ENCODE measurements at regions not wholly inside any gene's neighbourhood (a gene's known extent, or its start where the extent isn't known, plus 50 kb on each side); places are given as distances from the start of the nearest gene placed in this dataset.

DNA sequence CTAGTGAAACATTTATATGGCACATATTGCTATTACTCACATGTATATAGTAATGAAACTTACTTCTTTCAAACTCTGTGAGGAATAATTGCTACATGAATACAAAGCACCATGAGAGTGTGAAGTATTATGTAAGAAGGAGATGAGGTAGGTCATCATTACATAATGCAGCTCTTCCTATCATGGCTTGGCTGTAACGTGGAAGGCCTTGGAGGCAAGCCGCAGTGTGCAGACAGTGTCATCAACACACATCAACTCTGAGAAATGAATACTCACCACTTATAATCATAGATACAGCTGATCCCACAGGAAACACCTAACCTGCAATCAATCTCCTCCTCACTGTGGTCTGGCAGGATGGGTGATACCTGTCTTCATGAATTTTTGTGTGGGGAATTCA lies 49.9 kb upstream of the CCDC91 start:
- no peak for DNase-seq (ENCODE audit: low spot score)
- TF ChIP-seq, protein P1, sequence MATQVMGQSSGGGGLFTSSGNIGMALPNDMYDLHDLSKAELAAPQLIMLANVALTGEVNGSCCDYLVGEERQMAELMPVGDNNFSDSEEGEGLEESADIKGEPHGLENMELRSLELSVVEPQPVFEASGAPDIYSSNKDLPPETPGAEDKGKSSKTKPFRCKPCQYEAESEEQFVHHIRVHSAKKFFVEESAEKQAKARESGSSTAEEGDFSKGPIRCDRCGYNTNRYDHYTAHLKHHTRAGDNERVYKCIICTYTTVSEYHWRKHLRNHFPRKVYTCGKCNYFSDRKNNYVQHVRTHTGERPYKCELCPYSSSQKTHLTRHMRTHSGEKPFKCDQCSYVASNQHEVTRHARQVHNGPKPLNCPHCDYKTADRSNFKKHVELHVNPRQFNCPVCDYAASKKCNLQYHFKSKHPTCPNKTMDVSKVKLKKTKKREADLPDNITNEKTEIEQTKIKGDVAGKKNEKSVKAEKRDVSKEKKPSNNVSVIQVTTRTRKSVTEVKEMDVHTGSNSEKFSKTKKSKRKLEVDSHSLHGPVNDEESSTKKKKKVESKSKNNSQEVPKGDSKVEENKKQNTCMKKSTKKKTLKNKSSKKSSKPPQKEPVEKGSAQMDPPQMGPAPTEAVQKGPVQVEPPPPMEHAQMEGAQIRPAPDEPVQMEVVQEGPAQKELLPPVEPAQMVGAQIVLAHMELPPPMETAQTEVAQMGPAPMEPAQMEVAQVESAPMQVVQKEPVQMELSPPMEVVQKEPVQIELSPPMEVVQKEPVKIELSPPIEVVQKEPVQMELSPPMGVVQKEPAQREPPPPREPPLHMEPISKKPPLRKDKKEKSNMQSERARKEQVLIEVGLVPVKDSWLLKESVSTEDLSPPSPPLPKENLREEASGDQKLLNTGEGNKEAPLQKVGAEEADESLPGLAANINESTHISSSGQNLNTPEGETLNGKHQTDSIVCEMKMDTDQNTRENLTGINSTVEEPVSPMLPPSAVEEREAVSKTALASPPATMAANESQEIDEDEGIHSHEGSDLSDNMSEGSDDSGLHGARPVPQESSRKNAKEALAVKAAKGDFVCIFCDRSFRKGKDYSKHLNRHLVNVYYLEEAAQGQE (IDR thresholded peaks at IDR 0.05), result no peak
- TF ChIP-seq EGR1 (IDR thresholded peaks at IDR 0.05; ENCODE audit: low read depth in 2 of 2) (no peak), YY1 (IDR thresholded peaks at IDR 0.05) (no peak), GABPA (IDR thresholded peaks at IDR 0.05 in 1 of 2, conservative IDR thresholded peaks at IDR 0.05 in 1 of 2) (no peak), JUND (IDR thresholded peaks at IDR 0.05) (no peak), HNF4G (IDR thresholded peaks at IDR 0.05) (no peak), RAD21 (IDR thresholded peaks at IDR 0.05) (no peak), HNF4A (conservative IDR thresholded peaks at IDR 0.05) (no peak)
- TF ChIP-seq, protein P2, sequence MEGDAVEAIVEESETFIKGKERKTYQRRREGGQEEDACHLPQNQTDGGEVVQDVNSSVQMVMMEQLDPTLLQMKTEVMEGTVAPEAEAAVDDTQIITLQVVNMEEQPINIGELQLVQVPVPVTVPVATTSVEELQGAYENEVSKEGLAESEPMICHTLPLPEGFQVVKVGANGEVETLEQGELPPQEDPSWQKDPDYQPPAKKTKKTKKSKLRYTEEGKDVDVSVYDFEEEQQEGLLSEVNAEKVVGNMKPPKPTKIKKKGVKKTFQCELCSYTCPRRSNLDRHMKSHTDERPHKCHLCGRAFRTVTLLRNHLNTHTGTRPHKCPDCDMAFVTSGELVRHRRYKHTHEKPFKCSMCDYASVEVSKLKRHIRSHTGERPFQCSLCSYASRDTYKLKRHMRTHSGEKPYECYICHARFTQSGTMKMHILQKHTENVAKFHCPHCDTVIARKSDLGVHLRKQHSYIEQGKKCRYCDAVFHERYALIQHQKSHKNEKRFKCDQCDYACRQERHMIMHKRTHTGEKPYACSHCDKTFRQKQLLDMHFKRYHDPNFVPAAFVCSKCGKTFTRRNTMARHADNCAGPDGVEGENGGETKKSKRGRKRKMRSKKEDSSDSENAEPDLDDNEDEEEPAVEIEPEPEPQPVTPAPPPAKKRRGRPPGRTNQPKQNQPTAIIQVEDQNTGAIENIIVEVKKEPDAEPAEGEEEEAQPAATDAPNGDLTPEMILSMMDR (IDR thresholded peaks at IDR 0.05; ENCODE audit: low read depth, low read length, missing input control), result no peak
- TF ChIP-seq, protein P3, sequence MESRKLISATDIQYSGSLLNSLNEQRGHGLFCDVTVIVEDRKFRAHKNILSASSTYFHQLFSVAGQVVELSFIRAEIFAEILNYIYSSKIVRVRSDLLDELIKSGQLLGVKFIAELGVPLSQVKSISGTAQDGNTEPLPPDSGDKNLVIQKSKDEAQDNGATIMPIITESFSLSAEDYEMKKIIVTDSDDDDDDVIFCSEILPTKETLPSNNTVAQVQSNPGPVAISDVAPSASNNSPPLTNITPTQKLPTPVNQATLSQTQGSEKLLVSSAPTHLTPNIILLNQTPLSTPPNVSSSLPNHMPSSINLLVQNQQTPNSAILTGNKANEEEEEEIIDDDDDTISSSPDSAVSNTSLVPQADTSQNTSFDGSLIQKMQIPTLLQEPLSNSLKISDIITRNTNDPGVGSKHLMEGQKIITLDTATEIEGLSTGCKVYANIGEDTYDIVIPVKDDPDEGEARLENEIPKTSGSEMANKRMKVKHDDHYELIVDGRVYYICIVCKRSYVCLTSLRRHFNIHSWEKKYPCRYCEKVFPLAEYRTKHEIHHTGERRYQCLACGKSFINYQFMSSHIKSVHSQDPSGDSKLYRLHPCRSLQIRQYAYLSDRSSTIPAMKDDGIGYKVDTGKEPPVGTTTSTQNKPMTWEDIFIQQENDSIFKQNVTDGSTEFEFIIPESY (IDR thresholded peaks at IDR 0.05), result no peak
- TF ChIP-seq, protein P4, sequence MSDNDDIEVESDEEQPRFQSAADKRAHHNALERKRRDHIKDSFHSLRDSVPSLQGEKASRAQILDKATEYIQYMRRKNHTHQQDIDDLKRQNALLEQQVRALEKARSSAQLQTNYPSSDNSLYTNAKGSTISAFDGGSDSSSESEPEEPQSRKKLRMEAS (IDR thresholded peaks at IDR 0.05), result no peak
- TF ChIP-seq, protein P5, sequence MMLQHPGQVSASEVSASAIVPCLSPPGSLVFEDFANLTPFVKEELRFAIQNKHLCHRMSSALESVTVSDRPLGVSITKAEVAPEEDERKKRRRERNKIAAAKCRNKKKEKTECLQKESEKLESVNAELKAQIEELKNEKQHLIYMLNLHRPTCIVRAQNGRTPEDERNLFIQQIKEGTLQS (IDR thresholded peaks at IDR 0.05), result no peak
- no peaks in the 10 kb centered on the region for H3K27me3 ChIP-seq (ENCODE audit: control insufficient read depth in 4 of 4, insufficient read depth in 4 of 4, low read length in 3 of 4)
- H3K9me3 ChIP-seq (ENCODE audit: control insufficient read depth in 4 of 4, low read length in 3 of 4), result no peaks in the 10 kb centered on the region
- H3K4me3 ChIP-seq (ENCODE audit: low read depth in 1 of 3, low read length in 3 of 3), result no peak overlapping the region
- H3K9ac ChIP-seq (ENCODE audit: low read depth in 1 of 2, low read length in 2 of 2), result no peak overlapping the region
- H3K27ac ChIP-seq (ENCODE audit: low read depth in 1 of 2, low read length in 2 of 2), result no peak overlapping the region
- H3K4me1 ChIP-seq (ENCODE audit: control insufficient read depth in 4 of 4, insufficient read depth in 4 of 4, low read length in 3 of 4), result no peaks in the 10 kb centered on the region
- H3K36me3 ChIP-seq (ENCODE audit: control insufficient read depth in 4 of 4, insufficient read depth in 3 of 4, low read depth in 1 of 4, low read length in 3 of 4), result no peaks in the 10 kb centered on the region
- 80% methylated on average over 2 of the region's 2 CpGs for WGBS

All from liver (tissue), 8 donors.